ENCODE measurements at regions not wholly inside any gene's neighbourhood (a gene's known extent, or its start where the extent isn't known, plus 50 kb on each side); places are given as distances from the start of the nearest gene placed in this dataset.

DNA sequence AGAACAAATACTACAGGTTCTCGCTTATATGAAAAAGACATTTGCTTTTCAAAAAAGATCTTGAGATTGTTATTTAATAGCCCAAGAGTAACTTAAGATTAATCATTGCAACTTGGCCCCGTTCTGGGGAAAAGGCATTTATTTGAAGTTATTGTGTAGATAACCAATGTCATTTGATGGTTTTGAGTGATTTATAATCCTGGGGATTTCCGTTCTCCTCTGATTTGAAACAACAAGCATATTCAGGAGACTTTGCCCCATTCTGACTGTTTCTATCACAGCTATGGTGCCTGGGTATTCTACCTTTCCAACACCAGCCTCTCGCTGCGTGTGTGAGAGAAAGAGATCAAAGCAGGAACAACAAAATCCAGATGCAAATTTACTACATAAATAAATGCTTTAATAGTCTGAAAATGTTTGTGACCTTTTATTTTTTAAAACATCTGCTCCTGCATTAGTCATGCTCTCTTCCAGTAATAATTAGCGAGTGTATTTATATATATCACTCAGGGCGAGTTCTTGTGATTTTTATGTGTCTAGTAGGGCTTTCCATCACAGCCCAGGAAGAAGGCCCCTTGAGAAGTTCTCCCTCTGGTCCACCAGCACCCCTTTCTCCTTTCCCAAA, 197.9 kb upstream of the FOXQ1 start:
- DNase-seq: no peak

- no peak for DNase-seq
These were observed 200.5 kb upstream of the FOXQ1 start for GRCh38 chr6:1111361-1111760.

DNA sequence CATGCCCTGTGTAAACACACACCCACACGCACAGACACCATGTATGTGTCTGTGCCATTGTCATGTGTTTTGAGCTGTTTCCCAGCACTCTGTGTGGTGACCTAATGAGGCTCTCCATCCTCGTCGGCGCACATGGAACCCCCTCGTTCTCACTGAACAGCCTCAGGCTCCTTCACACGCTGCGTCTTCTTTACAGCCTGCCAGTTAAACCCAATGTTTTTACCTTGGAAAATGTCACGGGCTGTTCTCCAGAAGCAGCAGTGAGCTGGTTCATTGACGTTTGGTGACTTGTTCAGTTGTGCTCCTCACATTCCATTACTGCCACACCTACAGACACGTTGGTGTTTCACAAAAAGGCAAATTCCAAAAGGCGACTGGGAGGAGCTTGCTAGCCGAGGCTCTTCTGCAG, 201.0 kb upstream of the FOXQ1 start:
- DNase-seq: no peak

GRCh38 chr6:1110164-1110563, 201.7 kb upstream of the FOXQ1 start:
- DNase-seq: no peak

DNA sequence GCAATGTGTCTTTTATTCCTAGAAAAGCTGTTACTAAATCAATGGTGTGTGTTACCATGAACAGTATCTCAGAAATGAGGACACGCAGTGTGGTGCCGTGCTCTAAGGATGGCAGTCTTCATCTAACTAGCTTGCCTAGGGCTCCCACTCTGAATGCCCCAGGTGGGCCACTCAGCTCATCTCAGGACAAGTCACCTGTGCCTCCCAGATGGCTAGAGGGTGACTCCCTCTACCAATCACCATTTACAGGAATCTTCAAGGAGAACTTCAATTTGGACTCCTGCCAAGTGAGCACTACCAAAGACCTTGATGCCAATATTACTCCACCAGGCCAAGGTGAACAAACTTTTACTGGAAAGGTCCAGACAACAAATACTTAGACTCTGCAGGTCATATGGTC, 202.8 kb upstream of the FOXQ1 start:
- no peak for DNase-seq

DNA sequence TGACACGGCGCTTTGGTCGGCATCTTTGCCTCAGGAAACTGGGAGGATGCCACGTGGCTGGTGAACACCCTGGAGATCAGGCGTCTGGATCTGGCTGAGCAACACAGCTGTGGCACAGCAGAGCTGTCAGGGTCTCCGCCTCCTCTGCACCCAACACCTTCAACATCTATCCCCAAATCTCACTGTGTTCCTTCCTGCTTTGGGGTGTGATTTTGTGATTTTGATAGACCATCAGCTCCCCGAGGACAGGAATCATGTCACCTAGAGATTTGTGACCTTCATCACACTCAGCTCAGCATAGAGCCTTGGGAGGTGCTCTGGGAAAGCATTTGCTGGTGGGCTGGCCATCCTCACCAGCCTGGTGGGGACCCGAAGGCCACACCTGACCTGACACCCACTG, 203.7 kb upstream of the FOXQ1 start:
- no peak for DNase-seq

DNA sequence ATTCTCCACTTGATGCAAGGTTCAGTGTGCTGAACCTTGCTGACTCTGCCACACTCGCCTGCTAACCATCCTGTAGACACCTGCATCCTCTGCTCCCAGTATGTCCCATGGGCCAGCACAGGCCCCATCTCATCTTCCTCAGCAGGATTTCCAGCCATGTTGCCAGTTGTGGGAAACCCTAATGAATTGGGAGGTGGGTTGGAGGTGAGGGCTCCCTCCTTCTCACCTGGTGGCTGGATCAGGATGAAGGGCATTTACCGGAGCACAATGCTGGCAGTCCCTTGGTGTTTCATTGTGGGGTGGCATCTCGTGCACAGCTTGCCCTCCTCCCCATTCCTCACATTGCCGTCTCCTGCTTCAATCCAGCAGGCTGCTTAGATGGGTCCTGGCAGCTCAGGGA, 204.3 kb upstream of the FOXQ1 start:
- no peak for DNase-seq

DNA sequence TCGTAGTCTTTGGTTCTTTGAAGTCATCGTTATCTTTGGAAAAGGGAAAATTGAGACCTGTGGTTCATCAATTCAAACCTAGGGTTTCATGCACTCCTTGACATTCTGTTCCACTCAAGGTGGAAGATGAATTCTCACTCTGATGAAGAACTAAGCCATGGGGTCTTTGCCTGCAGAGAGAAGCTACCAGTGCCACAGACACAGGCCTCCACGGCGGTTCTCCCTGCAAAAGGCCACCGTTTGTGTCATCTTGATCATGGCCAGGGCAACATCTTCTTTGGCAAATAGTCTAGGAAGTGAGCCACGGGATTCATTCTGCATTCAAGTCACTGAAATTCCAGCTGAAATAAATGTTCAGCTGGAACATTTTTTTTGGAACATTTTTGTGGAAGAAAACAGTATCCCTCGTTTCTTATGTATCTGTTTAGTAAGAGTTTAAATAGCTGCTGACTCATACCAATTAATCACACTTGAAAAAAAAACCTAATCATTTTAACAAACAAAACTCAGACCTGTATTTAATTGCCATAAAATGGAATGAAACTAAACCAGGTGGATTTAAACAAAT, 206.0 kb upstream of the FOXQ1 start:
- DNase-seq: no peak

- DNase-seq: no peak
These were observed 206.8 kb upstream of the FOXQ1 start for GRCh38 chr6:1104988-1105670.

GRCh38 chr6:1103945-1104623, 207.8 kb upstream of the FOXQ1 start:
- DNase-seq: no peak

DNA sequence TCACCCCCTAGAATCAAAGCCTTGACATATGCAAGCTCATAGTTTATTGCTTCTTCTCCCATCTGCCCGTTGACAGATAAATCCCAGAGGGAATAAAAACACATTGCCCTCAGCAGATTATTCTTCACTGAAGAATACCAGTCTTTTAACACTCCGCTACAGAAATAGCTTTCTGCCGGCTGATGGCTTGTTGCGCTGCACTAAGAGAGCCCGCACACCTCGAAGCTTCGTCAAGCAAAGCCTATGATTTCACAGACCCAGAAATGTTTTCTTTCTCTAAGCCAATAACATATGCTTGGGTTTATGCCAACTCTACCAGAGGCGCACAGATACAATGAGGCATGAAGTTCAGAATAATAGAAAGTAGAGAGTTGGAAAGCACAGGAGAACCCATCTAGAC, 208.9 kb upstream of the FOXQ1 start:
- no peak for DNase-seq

DNA sequence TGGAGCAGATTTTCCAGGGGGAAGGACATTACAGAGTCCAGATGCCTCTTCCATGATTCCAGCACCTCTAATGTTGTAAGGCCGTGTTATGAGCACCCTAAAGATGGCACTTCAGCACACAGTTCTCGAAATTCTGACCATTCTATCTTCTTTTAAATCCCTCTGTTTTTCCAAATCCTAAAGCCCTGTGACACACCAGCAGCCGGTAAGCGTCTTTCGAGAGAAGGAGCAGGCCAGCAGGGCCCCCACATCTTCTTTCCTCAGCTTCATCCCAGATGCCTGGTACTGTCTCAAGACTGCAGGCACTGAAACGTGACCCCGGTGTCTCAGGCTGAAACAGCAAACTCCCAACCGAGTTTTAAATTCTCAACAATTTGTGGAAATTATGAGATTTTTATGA, 211.6 kb upstream of the FOXQ1 start:
- no peak for DNase-seq

- no peak for DNase-seq
These were observed 212.6 kb upstream of the FOXQ1 start for GRCh38 chr6:1099264-1099663.

- no peak for DNase-seq
These were observed 214.7 kb upstream of the FOXQ1 start for GRCh38 chr6:1096967-1097765.

DNA sequence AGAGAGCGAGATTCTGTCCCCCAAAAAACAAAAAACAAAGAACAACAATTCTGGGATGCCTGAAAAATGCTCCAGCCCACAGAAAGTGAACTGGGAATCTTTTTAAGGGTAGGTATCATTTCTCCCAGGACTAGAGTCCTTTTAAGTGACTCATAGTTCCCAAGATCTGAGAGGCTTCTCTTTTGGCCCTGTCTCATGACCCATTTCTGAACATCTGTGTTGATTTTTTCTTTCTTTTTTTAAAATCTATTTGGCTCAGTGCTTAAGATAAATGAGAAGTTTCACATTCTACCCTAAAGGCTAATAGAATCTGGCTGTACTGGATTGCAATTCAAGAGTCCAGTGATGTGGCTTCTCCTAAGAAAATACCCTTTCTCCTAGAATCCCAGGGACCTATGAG, 217.6 kb upstream of the FOXQ1 start:
- no peak for DNase-seq

DNA sequence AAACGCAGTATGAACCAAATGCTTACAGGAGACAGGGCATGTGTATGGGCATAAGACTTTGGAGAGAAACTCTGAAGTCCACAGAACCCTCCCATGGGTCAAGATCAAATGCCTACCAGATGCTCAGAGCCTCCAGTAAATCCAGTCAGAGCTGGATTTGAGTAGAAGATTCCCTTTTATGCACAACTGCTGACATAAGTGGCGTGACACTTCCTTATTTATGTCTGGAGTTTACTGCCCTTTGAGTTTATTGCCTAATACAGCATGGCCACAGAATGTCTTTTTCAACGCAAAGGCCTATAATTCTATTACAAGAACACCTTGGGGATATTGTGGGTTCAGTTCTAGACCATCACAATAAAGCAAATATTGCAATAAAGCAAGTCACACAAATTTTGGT, 220.0 kb upstream of the FOXQ1 start:
- DNase-seq: no peak

GRCh38 chr6:1089859-1090258, 222.0 kb upstream of the FOXQ1 start:
- no peak for DNase-seq

- DNase-seq: no peak
These were observed 223.4 kb upstream of the FOXQ1 start for GRCh38 chr6:1088492-1089001.

DNA sequence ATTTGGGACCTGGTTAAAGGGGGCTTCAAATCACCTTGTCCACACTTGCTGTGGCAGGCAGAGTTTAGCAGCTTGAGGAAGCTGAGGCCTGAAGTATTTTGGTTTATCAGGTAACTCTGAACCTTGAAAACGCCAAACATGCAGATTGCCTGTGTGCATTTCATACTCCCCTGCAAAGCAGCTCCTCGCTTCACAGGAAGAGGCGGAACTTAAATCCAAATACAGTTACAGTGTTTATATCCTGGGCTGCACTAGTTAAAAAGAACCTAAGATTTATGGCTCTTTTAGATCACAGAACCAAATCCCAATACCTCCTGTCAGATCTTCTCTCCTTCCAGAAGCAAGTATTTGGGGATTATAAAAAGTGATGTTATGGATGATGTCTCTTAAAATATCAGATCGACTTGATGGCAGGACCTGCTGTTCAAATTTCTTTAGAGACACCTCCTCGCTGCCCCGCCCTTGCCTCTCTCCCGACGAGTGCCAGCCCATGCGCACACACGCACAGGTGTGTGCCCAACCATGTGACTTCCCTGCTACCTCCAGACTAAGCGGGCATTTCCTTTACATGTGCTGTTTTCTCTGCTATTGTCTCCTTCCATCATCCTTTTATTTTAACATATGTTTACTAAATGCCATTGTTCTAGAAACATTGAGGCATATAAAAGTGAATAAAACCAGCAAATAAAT, 224.6 kb upstream of the FOXQ1 start:
- DNase-seq: no peak

- DNase-seq: no peak
These were observed 225.3 kb upstream of the FOXQ1 start for GRCh38 chr6:1086446-1087153.

DNA sequence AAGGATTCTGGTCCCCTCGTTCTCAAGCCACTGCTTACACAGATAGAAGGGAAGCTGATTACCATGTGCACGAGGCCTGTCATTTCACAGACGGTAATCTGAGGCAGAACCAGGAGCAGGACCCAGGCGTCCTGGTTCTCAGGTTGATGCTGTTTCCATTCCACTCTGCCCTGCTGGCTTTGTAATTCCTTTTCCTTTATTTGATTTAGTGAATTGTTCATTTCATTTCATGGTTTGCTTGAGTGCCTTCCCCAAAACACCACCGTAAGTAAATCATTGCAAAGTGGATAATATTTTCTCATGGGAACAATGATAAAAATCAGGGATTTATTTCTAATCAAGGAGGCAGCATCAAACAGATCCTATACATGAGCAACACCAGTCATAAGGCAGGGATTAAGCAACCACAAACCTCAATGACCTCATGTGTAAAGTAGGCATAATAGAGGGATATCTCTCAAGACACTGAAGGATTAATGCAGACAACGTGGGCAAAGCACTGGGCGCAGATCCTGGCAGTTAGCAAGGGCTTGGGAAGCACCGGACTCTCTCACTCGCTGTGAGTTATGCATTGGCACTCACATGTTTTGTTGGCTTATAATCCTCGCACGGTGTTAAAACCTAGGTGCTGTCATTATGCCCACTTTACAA, 229.5 kb upstream of the FOXQ1 start:
- no peak for DNase-seq
